Stimulated activated CD8-positive, alpha-beta memory T cell treated with anti-CD3 and anti-CD28 coated beads, Interleukin-12 subunit alpha, Interleukin-12 subunit beta, amount 100 ng/mL, for 4 hours (primary cell): ENCODE measurements at regions not wholly inside any gene's neighbourhood (a gene's known extent, or its start where the extent isn't known, plus 50 kb on each side); places are given as distances from the start of the nearest gene placed in this dataset.

Experiments used
- DNase-seq: peaks from one replicate; pipeline ENCODE4 v3.0.0-alpha.2; 2020; ENCODE audit warnings: low read depth

- no peak for DNase-seq
These were observed 479.5 kb downstream of the TNS1 start for GRCh38 chr2:217523286-217523685.

- DNase-seq = no peak
These were observed 481.0 kb downstream of the TNS1 start for GRCh38 chr2:217521820-217522219.

- DNase-seq = no peak
These were observed 482.3 kb downstream of the TNS1 start for GRCh38 chr2:217520356-217521010.

- DNase-seq = no peak
These were observed 485.4 kb downstream of the TNS1 start for GRCh38 chr2:217517402-217517801.

GRCh38 chr2:217515615-217516309, 487.0 kb downstream of the TNS1 start:
- DNase-seq = no peak

GRCh38 chr2:217513258-217513657, 489.5 kb downstream of the TNS1 start:
- no peak for DNase-seq

GRCh38 chr2:217512728-217513127, 490.1 kb downstream of the TNS1 start:
- DNase-seq = no peak

GRCh38 chr2:217512259-217512658, 490.5 kb downstream of the TNS1 start:
- no peak for DNase-seq

GRCh38 chr2:217511850-217512249, 490.9 kb downstream of the TNS1 start:
- DNase-seq = no peak

- no peak for DNase-seq
These were observed 492.0 kb downstream of the TNS1 start for GRCh38 chr2:217510771-217511291.

GRCh38 chr2:217505303-217505702, 497.5 kb downstream of the TNS1 start:
- no peak for DNase-seq

- DNase-seq = no peak
These were observed 500.9 kb downstream of the TNS1 start for GRCh38 chr2:217501887-217502286.

GRCh38 chr2:217497843-217498377, 504.9 kb downstream of the TNS1 start:
- DNase-seq = no peak

GRCh38 chr2:217494557-217494956, 508.2 kb downstream of the TNS1 start:
- no peak for DNase-seq

GRCh38 chr2:217491271-217491670, 511.5 kb downstream of the TNS1 start:
- no peak for DNase-seq

GRCh38 chr2:217489145-217489960, 513.4 kb downstream of the TNS1 start:
- DNase-seq = no peak

GRCh38 chr2:217484046-217484445, 518.7 kb downstream of the TNS1 start:
- DNase-seq = no peak

GRCh38 chr2:217482056-217482710, 520.6 kb downstream of the TNS1 start:
- no peak for DNase-seq

- DNase-seq = no peak
These were observed 521.2 kb downstream of the TNS1 start for GRCh38 chr2:217481577-217481976.

GRCh38 chr2:217479566-217479965, 523.2 kb downstream of the TNS1 start:
- no peak for DNase-seq

GRCh38 chr2:217478831-217479455, 523.9 kb downstream of the TNS1 start:
- no peak for DNase-seq
